Activated CD8-positive, alpha-beta memory T cell treated with anti-CD3 and anti-CD28 coated beads for 24 hours (primary cell): ENCODE measurements at regions not wholly inside any gene's neighbourhood (a gene's known extent, or its start where the extent isn't known, plus 50 kb on each side); places are given as distances from the start of the nearest gene placed in this dataset.
"Not testable (repeated sequence)": the region's sequence is repeated elsewhere in the genome, so short reads cannot be mapped to it uniquely, and the experiment has no call there.

Source experiments
- DNase-seq: peaks from one replicate; pipeline ENCODE4 v3.0.0-alpha.2; 2020

- DNase-seq = no peak
Observed at GRCh38 chr2:13651684-13652131, 935.0 kb downstream of the TRIB2 start.

GRCh38 chr2:13652531-13653313, 936.0 kb downstream of the TRIB2 start:
- DNase-seq = no peak

DNA sequence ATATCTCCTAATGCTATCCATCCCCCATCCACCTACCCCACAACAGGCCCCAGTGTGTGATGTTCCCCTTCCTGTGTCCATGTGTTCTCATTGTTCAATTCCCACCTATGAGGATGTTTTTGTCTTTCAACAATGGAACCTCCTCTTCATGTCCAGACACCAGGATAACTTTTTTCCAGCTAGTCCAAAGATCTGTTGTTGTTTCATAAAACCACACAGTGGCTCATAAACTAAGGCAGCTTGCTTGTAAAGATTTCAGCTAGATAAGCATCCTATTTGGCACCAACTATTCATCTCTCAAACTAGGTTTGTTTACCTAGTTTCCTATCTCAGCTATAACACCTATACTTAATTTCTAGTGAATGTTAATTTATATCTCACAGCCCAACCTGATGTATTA, 937.7 kb downstream of the TRIB2 start:
- DNase-seq = no peak

DNA sequence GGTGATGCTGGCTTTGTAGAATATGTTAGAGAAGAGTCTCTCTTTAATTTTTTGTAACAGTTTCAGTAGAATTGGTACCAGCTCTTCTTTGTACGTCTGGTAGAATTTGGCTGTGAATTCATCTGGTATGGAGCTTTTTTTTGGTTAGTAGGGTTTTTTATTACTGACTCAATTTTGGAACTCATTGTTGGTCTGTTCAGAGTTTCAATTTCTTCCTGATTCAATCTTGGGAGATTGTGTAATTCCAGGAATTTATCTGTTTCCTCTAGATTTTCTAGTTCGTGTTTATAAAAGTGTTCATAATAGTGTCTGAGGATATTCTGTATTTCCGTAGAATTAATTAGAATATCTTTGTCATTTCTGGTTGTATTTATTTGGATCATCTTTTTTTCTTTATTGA, 943.5 kb downstream of the TRIB2 start:
- no peak for DNase-seq

- no peak for DNase-seq
Observed at GRCh38 chr2:13662055-13662454, 945.3 kb downstream of the TRIB2 start.

DNA sequence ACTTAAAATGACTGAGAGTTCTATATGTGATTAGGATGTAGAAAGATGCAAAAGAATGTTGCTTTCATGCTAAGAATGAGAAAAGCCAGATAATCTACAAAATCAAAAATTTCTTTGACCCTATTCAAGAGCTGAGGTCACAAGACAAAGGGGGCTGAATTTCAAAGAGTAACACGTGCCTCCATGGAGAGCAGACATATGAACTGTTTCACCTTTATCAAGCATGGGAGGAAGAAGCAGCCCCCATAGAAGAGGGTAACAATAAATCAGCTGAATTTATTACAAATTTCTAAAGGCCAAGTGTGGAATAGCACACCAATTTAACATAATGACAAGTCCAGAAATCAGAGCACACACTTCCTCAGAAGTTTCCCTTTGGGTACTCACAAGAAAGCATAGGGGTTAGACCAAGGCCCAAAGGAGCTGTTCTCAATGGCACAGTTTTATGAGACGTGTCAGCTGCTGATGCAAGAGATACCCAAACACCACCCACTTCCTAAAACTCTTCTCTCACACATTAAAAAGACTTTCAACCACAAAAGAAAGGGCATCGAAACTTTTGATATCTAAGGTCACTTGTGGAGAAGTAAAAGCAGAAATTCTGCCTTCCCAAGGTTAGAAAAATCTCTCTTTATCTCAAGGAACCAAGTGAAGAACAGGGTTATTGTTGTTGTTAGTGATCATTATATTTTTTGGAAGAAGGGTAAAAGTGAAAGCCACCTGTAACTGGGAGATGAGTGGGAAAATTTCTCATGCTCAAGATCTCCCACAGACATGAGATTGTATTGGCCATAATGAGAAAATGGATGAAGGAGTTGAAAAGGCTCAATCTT, 950.1 kb downstream of the TRIB2 start:
- no peak for DNase-seq

DNA sequence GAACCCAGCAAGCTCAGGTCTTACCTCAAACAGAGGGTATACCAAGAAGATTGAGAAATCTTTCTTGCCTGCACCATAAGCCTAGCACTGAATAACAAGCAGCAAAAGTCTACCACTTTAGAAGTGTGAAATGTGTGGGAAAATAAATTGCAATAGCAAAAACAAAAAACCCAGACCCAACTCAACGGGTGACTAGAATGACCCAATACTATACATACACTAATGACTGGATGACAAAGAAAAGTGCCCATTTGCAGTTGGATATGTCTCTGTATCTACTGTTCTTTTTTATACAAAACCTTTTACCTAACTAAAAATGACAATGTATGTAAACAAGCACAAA, 950.6 kb downstream of the TRIB2 start:
- no peak for DNase-seq

DNA sequence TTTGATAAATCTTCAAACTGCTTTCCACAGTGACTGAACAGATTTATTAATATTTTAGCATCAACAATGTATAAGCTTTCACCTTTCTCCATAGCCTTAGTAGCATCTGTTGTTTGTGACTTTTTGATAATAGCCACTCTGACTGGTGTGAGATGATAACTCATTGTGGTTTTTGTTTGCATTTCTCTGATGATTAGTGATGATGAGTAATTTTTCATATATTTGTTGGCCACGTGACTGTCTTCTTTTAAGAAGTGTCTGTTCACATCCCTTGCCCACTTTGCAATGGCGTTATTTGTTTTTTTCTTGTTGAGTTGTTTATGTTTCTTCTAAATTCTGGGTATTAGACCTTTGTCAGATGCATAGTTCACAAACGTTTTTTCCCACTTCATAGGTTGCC, 952.9 kb downstream of the TRIB2 start:
- DNase-seq = no peak

- DNase-seq = not testable (repeated sequence)
Observed at GRCh38 chr2:13673821-13674220, 957.1 kb downstream of the TRIB2 start.

GRCh38 chr2:13676269-13676668, 956.2 kb upstream of the LRATD1 start:
- DNase-seq = no peak

DNA sequence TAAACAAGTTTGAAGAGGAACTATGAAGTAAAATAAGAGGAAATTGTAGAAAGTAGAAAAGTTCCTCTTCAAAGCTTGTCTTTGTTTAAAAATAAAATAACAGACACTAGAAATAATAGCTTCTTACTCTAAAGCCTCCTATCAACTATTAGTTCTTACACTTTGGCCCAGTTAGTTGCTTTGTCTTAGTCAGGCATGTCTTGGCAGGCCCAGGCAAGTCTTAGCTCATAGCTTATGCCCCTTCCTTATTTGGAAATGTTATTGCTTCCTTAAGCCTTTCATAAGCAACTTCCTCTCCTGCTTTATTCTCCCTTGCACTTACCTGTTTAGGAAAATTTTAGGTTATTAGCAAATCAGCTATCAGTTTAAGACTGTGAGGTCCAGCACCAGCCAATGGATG, 950.6 kb upstream of the LRATD1 start:
- no peak for DNase-seq

- DNase-seq = no peak
Observed at GRCh38 chr2:13682540-13683272, 949.8 kb upstream of the LRATD1 start.

GRCh38 chr2:13686262-13686661, 946.3 kb upstream of the LRATD1 start:
- DNase-seq = no peak

- DNase-seq = no peak
Observed at GRCh38 chr2:13694673-13695072, 937.8 kb upstream of the LRATD1 start.

GRCh38 chr2:13696601-13697000, 935.9 kb upstream of the LRATD1 start:
- no peak for DNase-seq

DNA sequence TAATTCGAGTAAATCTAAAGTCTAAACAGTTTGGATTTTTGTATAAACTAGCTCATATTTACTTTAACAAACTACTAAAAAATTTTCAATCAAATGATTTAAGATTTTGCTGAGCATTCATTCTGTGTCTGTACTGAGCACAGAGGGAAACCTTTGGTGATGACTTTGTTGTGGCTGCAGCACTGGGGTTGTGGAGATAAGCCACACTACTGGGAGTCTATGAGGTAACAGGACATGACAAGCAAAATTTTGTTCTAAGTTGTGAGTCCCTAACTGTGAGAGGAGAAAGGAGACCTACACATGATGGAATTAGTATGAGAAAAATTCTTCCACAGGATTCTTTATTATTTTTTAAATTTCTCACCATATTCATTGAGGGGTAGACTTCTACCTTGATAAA, 933.7 kb upstream of the LRATD1 start:
- DNase-seq = no peak

GRCh38 chr2:13699939-13700338, 932.6 kb upstream of the LRATD1 start:
- not testable (repeated sequence) for DNase-seq

- no peak for DNase-seq
Observed at GRCh38 chr2:13711154-13711553, 921.4 kb upstream of the LRATD1 start.

GRCh38 chr2:13714466-13714865, 918.1 kb upstream of the LRATD1 start:
- no peak for DNase-seq

DNA sequence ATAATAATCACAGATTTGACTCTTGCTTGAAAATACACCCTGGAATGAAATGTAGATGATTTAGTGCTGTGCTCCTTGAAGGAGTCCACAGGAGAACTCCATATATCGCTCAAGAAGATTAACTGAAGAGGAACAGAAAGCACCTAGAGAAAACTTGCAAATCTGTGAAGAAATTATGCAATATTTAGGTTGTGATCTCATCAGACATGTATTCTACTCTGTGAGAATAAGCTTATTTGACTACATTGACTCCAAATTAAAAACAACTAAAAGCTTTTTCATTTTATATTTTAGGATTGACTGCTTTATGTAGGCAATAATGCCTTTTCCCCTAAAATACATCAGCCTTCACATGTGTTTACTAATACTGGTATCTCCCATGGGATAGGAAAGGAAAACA, 906.6 kb upstream of the LRATD1 start:
- no peak for DNase-seq

- no peak for DNase-seq
Observed at GRCh38 chr2:13745330-13745729, 887.2 kb upstream of the LRATD1 start.

DNA sequence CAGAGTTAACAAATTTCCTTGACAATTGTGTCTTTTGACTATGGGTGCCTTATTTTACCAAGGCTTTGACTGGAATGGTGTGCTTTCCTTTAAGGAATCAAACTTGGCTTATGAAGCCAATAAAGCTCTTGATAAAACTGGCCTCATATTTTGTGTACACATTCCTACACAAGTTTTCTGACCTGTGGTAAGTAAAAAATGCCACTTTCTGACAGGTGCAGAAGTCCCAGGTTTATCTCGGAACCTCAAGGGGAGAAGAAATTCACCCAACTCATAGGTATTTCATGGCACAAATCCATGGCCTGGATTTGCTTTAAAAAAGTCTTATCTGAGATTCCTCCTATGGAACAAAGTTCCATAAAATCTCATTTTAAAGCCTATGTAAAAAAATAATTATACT, 880.6 kb upstream of the LRATD1 start:
- DNase-seq = no peak

DNA sequence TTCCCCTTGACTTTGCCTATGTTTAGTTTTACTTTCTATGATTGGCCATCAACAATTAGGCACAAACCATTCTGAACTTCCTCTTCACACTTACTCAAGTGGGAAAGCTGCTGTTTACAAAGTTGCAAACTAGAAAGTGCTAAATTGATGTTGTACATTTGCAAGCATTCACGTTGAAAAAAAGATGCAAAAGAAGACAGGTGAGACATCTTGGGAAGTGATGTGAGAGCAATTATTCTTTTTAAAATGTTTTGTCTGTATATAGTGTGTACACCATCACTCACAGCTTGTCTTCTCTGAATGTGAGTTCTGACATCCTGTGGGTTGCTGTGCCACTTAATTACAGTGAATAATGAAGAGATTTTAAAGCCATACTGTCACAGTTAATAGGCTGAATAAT, 874.1 kb upstream of the LRATD1 start:
- no peak for DNase-seq

DNA sequence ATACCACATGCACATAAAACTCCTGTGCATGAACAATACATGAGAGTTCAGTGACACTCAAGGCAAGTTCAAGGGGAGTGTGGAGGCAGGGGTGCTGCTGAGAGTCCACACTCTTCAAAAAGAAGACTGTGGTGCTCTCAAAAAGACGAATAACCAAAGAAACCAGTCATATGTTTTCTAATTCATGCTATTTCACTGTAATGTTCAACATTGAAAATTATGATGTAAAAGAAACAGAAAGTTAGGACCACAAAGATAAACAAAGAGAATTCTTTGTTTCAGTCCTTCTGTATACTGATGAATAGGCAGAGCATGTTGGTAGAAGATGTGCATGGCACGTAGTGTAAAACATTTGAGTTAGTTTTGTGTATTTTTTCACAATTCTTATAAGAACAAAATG, 864.2 kb upstream of the LRATD1 start:
- no peak for DNase-seq
